Ectodermal cell (in vitro differentiated cells): ENCODE measurements at regions not wholly inside any gene's neighbourhood (a gene's known extent, or its start where the extent isn't known, plus 50 kb on each side); places are given as distances from the start of the nearest gene placed in this dataset.

Experiments used
- H3K27ac ChIP-seq: 2 replicates; pipeline ENCODE4 v1.7.0; 2013; ENCODE audit warnings: mild to moderate bottlenecking, low read depth, low read length; ENCODE audit not compliant: insufficient read depth, poor library complexity, severe bottlenecking
- H3K27me3 ChIP-seq: 2 replicates; pipeline ENCODE4 v1.7.0; 2013; ENCODE audit warnings: mild to moderate bottlenecking, low read length; ENCODE audit not compliant: insufficient read depth, control insufficient read depth, poor library complexity, severe bottlenecking
- H3K36me3 ChIP-seq: one replicate; pipeline ENCODE4 v1.7.0; 2013; ENCODE audit warnings: low read length; ENCODE audit not compliant: control insufficient read depth, insufficient read depth
- H3K4me1 ChIP-seq: one replicate; pipeline ENCODE4 v1.7.0; 2013; ENCODE audit warnings: low read length; ENCODE audit not compliant: control insufficient read depth, insufficient read depth
- H3K4me3 ChIP-seq: 2 replicates; pipeline ENCODE4 v1.7.0; 2013; ENCODE audit warnings: low read depth, low read length, control low read depth; ENCODE audit not compliant: insufficient read depth
- H3K9me3 ChIP-seq: 2 replicates; pipeline ENCODE4 v1.7.0; 2013; ENCODE audit warnings: mild to moderate bottlenecking, low read length, moderate library complexity; ENCODE audit not compliant: control insufficient read depth
- WGBS, 2 experiments: methylation state at CpG; one replicate each; pipeline ENCODE4 v1.1.7; 2013; ENCODE audit warnings: missing lambda C conversion rate in 2 of 2; 5-methylcytosine and 5-hydroxymethylcytosine counted together

GRCh38 chr2:104638190-104638858, 215.6 kb upstream of the POU3F3 start:
- 89 to 94% methylated on average over 7 of the region's 7 CpGs for WGBS, 2 experiments
- Histone ChIP-seq H3K36me3 (no peaks in the 10 kb centered on the region), H3K4me3 (no peak overlapping the region), H3K27me3 (no peaks in the 10 kb centered on the region), H3K9me3 (no peaks in the 10 kb centered on the region), H3K27ac (no peak overlapping the region), H3K4me1 (no peaks in the 10 kb centered on the region)

DNA sequence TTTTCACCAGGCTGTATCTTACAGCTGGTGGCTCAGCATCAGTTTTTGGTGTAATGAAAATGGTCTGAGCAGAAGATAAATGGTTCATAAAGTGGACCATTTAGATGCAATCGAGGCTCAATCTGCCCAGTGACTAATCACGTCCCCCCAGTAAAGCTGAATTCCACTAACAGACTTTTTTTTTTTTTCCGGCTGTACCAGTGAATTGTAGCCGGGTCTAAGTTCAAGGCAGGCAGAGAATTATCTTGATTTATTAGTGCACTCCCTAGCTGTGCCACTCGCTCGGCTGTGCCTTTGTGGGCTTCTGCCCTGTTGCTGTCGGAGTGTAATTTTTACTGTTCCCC, 215.1 kb upstream of the POU3F3 start:
- WGBS, 2 experiments = 93 to 94% methylated on average over 7 of the region's 7 CpGs
- Histone ChIP-seq H3K27ac (no peak overlapping the region), H3K27me3 (no peaks in the 10 kb centered on the region), H3K36me3 (no peaks in the 10 kb centered on the region), H3K4me3 (no peak overlapping the region), H3K4me1 (no peaks in the 10 kb centered on the region), H3K9me3 (no peaks in the 10 kb centered on the region)

DNA sequence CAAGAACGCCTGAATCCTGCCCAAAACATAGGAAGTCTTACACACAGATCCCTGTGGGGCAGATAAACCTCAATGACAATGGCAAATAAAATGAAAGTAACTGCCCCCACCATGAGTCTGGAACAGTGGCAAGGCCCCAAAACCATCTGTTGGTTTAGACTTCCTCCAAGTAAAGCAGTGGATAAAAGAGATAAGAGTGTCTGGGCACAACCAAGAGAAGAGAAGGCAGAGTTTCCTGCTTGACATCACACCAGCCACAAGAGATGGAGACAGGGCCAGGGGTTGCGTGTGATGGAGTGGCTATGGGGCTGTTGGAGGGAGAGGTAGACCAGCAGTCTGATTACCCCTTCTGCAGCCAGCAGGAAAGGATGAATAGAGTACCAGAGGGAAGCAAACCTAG, 212.1 kb upstream of the POU3F3 start:
- 90 to 93% methylated on average over 2 of the region's 2 CpGs for WGBS, 2 experiments
- Histone ChIP-seq H3K27ac (no peak overlapping the region), H3K36me3 (no peaks in the 10 kb centered on the region), H3K4me3 (no peak overlapping the region), H3K27me3 (no peaks in the 10 kb centered on the region), H3K9me3 (no peaks in the 10 kb centered on the region), H3K4me1 (no peaks in the 10 kb centered on the region)

DNA sequence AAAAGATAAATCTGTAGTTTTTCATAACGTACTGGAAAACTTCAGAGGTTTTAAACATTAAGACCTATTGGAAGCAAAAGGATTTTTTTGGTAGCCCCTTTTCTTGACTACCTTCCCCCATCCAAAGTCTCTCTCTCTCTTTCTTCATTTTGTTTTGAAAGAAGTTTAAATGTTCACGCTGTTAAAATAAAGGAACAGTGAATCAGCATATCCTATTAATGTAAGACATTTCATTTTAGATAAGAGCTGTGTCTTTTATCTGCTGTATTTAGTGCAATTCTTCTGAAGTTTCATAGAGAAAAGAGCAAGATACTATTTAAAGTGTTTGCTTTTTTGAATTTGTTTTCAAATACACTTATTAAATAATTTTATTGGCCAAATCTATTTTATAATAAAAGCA, 205.5 kb upstream of the POU3F3 start:
- Histone ChIP-seq H3K4me3 (no peak overlapping the region), H3K4me1 (no peaks in the 10 kb centered on the region), H3K36me3 (no peaks in the 10 kb centered on the region), H3K9me3 (no peaks in the 10 kb centered on the region), H3K27me3 (no peaks in the 10 kb centered on the region), H3K27ac (no peak overlapping the region)
- WGBS, 2 experiments = 78 to 95% methylated on average over 1 of the region's 2 CpGs

DNA sequence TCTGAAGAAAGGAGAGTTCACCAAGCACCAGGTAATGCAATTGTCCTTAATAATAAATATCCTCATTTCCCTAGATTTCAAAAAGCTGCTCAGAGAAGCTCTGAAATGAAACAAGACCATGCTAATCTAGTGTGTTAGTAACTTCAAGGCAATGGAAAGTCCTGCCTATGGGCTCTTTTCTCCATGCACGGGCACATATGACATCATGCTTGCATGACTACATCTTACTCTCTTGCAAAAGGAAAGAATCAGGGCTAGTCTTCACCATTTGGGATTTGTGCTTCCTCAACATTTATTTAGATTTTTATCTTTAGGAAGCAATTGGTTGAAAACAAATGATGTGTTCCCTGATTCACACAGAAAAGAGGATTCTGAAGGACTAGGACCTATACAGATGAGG, 204.0 kb upstream of the POU3F3 start:
- Histone ChIP-seq H3K27ac (no peak overlapping the region), H3K36me3 (no peaks in the 10 kb centered on the region), H3K9me3 (no peaks in the 10 kb centered on the region), H3K4me1 (no peaks in the 10 kb centered on the region), H3K27me3 (no peaks in the 10 kb centered on the region), H3K4me3 (no peak overlapping the region)
- 96 to 97% methylated on average over 1 of the region's 1 CpG for WGBS, 2 experiments

DNA sequence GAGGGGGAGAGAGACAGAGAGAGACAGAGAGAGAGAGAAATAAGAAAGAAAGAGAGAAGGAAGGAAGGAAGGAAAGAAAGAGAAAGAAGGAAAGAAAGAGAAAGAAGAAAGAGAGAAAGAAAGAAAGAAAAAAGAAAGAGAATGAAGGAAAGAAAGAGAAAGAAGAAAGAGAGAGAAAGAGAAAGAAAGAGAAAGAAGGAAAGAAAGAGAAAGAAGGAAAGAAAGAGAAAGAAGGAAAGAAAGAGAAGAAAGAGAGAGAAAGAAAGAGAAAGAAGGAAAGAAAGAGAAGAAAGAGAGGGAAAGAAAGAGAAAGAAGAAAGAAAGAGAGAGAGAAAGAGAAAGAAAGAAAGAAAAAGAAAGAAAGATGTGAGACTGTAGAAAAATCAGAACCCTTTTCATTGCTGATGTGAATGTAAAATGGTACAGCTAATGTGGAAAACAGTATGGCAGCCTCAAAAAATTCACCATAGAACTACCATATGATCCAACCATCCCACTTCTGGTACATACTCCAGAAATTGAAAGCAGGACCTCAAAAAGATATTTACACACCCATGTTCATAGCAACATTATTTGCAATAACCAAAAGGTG, 203.4 kb upstream of the POU3F3 start:
- no peaks in the 10 kb centered on the region for H3K36me3 ChIP-seq
- H3K27me3 ChIP-seq = no peaks in the 10 kb centered on the region
- H3K4me1 ChIP-seq = no peaks in the 10 kb centered on the region
- H3K27ac ChIP-seq = no peak overlapping the region
- no peak overlapping the region for H3K4me3 ChIP-seq
- no peaks in the 10 kb centered on the region for H3K9me3 ChIP-seq

DNA sequence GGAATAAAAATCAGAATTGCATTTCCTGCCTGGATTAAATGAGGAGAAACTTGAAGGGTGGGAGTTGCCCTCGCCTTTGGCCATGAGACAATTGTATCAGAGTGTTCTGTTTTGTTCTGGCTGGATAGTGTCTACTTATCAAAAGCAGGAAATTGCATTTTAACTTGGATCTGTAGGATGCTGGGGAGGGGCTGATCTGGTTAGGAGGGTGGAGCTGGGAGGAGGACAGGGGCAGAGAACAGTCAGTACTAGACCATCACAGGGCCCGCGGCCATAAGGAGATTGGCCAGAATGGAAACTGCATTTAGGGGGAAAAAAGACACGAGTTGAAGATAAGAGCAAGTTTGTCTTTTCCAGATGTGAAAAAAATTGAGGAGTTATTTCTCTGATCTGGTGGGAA, 199.1 kb upstream of the POU3F3 start:
- Histone ChIP-seq H3K9me3 (no peaks in the 10 kb centered on the region), H3K27ac (no peak overlapping the region), H3K36me3 (no peaks in the 10 kb centered on the region), H3K4me1 (peaks cover 24% of the 10 kb centered on the region), H3K27me3 (no peaks in the 10 kb centered on the region), H3K4me3 (no peak overlapping the region)
- 87 to 91% methylated on average over 4 of the region's 4 CpGs for WGBS, 2 experiments

DNA sequence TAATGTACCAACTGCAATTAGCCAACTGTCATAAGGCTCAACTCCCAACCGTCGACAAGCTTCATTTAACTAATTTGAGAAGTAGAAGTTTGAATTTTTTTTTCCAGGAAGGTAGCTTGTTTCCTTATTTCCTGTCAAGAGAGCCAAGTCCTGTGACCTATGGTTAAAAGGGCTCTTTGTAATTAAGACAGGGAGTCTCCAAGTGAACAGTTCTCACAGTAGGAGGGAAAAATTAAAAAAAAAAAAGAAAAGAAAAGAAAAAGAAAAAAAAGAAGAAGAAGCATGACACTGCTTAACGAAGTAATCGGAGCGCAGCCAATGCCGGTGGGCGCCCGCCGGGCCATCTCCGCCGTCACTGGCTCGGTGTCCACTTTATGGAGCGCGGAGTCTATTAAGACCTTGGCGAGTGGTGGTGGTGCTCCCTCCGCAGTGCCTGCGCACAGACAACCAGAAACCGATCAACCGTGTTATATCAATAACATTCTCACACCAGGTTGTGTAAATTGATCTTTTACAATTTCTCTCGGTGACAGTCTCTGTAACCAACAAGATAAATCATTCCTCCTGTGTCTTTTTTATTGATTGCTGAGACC, 197.2 kb upstream of the POU3F3 start:
- no peaks in the 10 kb centered on the region for H3K27me3 ChIP-seq
- H3K9me3 ChIP-seq = no peaks in the 10 kb centered on the region
- 84 to 87% methylated on average over 20 of the region's 20 CpGs for WGBS, 2 experiments
- H3K4me3 ChIP-seq = no peak overlapping the region
- no peak overlapping the region for H3K27ac ChIP-seq
- H3K36me3 ChIP-seq = no peaks in the 10 kb centered on the region
- peaks cover 24% of the 10 kb centered on the region for H3K4me1 ChIP-seq

- Histone ChIP-seq H3K9me3 (no peaks in the 10 kb centered on the region), H3K4me1 (peaks cover 24% of the 10 kb centered on the region), H3K27me3 (no peaks in the 10 kb centered on the region), H3K36me3 (no peaks in the 10 kb centered on the region), H3K4me3 (no peak overlapping the region), H3K27ac (peak overlapping the region; percentile 67)
- WGBS, 2 experiments = 38 to 42% methylated on average over 19 of the region's 19 CpGs
These were observed 195.6 kb upstream of the POU3F3 start for GRCh38 chr2:104658144-104658835.

DNA sequence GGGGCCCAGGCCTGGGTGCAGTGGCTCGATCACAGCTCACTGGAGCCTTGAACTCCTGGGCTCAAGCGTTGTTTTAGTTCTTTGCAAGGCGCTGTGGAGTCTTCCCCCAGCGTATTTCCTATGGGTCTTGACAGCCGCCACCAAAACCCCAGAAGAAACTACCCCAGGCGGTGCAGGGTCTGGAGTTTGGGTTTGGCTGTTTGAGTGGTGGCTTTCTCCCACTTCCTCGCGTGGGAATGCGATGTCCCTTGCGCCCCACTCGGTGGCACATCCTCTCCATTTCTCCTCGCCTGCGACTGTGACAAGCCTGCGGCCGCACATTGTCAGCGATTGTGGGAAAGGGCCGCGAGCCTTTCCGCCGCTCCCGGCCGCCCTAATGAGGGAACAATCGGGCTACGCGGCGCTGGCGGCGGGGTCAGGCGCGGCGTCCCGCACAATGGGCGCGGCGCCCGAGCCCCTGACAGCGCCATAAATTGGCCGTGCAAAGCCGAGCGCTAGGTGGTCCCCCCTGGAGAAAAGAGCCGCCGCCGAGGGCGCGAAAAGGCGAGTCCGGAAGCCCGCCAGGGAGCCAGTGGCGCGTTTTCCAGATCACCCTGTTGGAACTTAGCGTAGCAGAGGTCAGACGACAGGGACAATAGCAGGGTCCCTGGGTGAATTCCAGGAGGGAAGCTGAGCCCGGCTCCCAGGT, 194.9 kb upstream of the POU3F3 start:
- 8 to 9% methylated on average over 53 of the region's 53 CpGs for WGBS, 2 experiments
- Histone ChIP-seq H3K36me3 (no peaks in the 10 kb centered on the region), H3K27ac (peak overlapping the region; percentile 67), H3K27me3 (no peaks in the 10 kb centered on the region), H3K4me1 (peaks cover 24% of the 10 kb centered on the region), H3K9me3 (no peaks in the 10 kb centered on the region), H3K4me3 (peak overlapping the region; percentile 27)
